ENCODE measurements at regions not wholly inside any gene's neighbourhood (a gene's known extent, or its start where the extent isn't known, plus 50 kb on each side); places are given as distances from the start of the nearest gene placed in this dataset.

DNA sequence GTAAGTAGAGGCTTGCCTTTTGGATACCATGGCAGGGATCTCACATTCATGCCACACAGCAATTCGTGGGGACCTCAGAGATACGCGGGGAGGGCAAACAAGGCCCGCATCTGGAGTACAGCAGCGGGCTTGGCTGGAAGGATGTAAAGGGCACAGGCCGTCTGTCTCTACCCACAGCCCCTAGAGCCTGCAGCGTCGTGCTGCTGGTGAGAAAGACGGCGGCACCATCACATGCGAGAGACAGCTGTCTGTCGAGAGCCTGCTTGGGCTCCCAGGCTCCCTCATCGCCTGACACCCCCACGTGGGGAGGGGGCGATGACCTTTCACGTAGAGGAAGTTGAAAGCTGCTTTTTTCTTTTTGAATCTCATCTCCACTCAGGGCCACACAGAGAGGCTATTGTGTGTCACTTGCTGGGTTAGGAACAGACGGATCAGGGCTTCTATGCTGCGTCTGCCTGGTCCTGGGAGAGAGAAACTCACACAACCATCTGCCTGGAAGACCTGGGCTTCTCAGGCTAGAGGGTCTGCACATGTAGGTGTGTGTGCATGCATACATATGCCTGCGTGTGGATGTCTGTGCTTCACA lies 134.6 kb upstream of the PPP1R26 start:
- TF ChIP-seq CTCF (conservative IDR thresholded peaks at IDR 0.05 in 1 of 2, IDR thresholded peaks at IDR 0.05 in 1 of 2; ENCODE audit: low read depth in 1 of 2, low read length in 2 of 2) (no peak), EZH2 (IDR thresholded peaks at IDR 0.05; ENCODE audit: low read length, missing control alignments) (no peak)
